AG10803 (cell line): ENCODE measurements at regions not wholly inside any gene's neighbourhood (a gene's known extent, or its start where the extent isn't known, plus 50 kb on each side); places are given as distances from the start of the nearest gene placed in this dataset.
A peak's percentile ranks its signal among the peaks of the same experiment; 100 is the strongest.
"Not testable (repeated sequence)": the region's sequence is repeated elsewhere in the genome, so short reads cannot be mapped to it uniquely, and the experiment has no call there.

Experiments used
- DNase-seq: peaks from one replicate; pipeline ENCODE4 v3.0.0; 2010; ENCODE audit warnings: low read depth
- H3K4me3 ChIP-seq: 2 replicates; pipeline ENCODE4 v1.5.1; 2011; ENCODE audit warnings: mild to moderate bottlenecking, low read length, control low read depth
- CTCF ChIP-seq: conservative IDR thresholded peaks from 2 replicates; pipeline ENCODE4 v1.5.1; 2011; ENCODE audit warnings: mild to moderate bottlenecking, low read length, control low read depth, inconsistent platforms

- TF ChIP-seq CTCF: no peak
- DNase-seq: no peak
- no peak overlapping the region for H3K4me3 ChIP-seq
Observed at GRCh38 chr7:113606325-113606724, 312.5 kb downstream of the PPP1R3A start.

GRCh38 chr7:113600428-113600827 is 318.4 kb downstream of the PPP1R3A start:
- H3K4me3 ChIP-seq, DNase-seq: not testable (repeated sequence)

GRCh38 chr7:113593455-113593854 is 325.4 kb downstream of the PPP1R3A start:
- DNase-seq, H3K4me3 ChIP-seq: not testable (repeated sequence)

GRCh38 chr7:113592924-113593323 is 325.9 kb downstream of the PPP1R3A start:
- H3K4me3 ChIP-seq, DNase-seq: not testable (repeated sequence)

- H3K4me3 ChIP-seq: no peak overlapping the region
- no peak for TF ChIP-seq CTCF
- no peak for DNase-seq
Observed at GRCh38 chr7:113582471-113582870, 336.3 kb downstream of the PPP1R3A start.

GRCh38 chr7:113563257-113563656 is 355.6 kb downstream of the PPP1R3A start:
- DNase-seq, H3K4me3 ChIP-seq: not testable (repeated sequence)

- H3K4me3 ChIP-seq: no peak overlapping the region
- no peak for DNase-seq
- TF ChIP-seq CTCF: no peak
Observed at GRCh38 chr7:113562801-113563200, 356.0 kb downstream of the PPP1R3A start.

- no peak for TF ChIP-seq CTCF
- no peak for DNase-seq
- no peak overlapping the region for H3K4me3 ChIP-seq
Observed at GRCh38 chr7:113562242-113562641, 356.6 kb downstream of the PPP1R3A start.

GRCh38 chr7:113561446-113561845 is 357.4 kb downstream of the PPP1R3A start:
- no peak for TF ChIP-seq CTCF
- peak; percentile 8 for DNase-seq
- no peak overlapping the region for H3K4me3 ChIP-seq

- no peak for TF ChIP-seq CTCF
- DNase-seq: no peak
- H3K4me3 ChIP-seq: no peak overlapping the region
Observed at GRCh38 chr7:113550966-113551365, 367.8 kb downstream of the PPP1R3A start.
